Activated CD4-positive, alpha-beta T cell treated with anti-CD3 and anti-CD28 coated beads, Interleukin-2, amount 50 U/mL, for 24 hours (primary cell): ENCODE measurements at regions not wholly inside any gene's neighbourhood (a gene's known extent, or its start where the extent isn't known, plus 50 kb on each side); places are given as distances from the start of the nearest gene placed in this dataset.

Source experiments
- DNase-seq, 2 donors: peaks; one replicate each; pipeline ENCODE4 v3.0.0-alpha.2; 2020; ENCODE audit warnings: low read depth in 1 of 2, low spot score in 1 of 2

DNA sequence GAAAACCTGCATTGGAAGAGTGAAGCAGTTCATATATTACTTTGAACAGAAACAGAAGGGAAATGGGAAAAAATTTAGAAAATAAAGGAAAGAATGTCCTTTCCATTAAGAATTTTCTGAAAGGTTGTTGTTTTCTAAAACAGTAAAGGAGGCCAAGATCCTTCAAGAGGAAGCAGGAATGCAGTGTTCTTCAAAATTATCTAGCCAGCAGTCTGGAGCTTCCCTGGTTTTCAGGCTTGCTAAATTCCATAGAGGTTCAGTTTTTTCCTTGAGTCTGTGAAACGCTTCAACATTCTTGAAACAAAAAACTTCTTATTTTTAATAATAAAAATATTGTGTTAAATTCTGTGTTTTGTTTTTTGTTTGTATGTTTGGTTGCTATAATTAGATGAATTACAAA lies 189.0 kb upstream of the ANO3 start:
- DNase-seq, result no peak

DNA sequence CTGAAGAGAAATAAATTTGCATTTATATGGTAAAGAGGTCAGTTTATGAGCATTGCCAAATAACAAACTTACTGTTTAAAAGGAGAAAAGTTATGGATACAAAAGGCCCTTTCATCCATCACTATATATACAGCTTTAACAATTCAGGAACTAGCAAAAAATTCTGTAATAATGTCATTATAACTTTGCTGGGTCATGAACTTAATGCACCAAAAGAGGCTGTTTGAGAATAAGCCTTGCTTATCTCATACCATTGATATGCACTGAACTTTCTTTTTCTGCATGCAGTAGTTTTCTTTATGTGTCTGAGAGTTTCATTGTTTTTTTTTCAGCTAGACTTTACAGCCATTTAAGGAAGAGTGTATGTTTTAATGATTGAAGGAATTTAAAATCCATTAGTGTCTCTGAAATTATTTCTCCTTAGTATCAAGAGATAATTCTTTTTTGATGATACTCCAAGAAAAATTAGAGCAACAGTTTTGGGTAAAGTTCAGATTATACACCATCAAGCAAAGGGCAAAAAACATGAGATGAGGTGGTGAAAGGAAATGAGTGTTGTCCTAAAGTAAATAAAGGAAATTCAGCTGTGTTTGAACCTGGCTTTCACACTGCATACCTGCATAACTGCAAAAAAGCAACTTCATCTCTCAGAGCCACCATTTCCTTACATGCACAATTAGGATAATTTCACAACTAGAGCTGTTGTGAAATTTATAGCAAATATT lies 188.2 kb upstream of the ANO3 start:
- no peak for DNase-seq

DNA sequence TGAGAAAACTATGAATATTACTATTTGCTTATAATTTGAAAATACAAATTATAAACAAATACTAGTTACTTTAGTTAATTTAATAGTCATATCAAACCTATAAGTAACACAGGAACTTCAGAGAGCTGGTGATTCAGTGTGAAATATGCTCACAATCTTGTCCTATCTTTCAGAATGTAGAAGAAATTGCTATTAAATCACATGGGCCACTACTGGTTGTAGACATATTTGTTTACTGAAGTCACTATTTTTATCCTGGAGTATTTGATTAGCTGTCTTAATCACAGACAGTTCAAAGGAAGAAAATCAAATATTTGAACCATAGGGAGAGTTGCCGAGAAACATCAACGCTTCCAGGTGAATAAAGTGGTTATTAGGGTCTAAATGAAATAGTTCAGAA lies 187.6 kb upstream of the ANO3 start:
- DNase-seq, result no peak

GRCh38 chr11:26144911-26145310 lies 187.0 kb upstream of the ANO3 start:
- DNase-seq, result no peak

GRCh38 chr11:26149585-26149984 lies 182.3 kb upstream of the ANO3 start:
- no peak for DNase-seq

DNA sequence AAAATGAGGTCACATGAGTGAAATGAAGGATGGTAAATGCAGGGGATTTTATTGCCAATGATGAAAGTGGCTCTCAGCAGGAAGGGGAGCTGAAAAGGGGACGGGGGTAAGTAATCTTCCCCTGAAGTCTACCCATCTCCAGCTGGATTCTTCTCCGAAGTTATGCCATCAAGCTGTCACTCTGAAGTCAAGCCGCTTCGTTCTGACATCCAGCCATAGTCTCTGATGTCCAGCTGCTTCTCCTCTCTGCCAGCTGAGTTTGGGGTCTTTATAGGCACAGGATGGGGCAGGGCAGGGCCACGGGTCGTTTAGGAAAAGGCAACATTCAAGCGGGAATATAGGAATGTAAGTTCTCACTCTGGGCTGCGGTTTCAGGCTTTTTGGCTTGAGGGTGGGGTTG lies 181.9 kb upstream of the ANO3 start:
- DNase-seq, result no peak

DNA sequence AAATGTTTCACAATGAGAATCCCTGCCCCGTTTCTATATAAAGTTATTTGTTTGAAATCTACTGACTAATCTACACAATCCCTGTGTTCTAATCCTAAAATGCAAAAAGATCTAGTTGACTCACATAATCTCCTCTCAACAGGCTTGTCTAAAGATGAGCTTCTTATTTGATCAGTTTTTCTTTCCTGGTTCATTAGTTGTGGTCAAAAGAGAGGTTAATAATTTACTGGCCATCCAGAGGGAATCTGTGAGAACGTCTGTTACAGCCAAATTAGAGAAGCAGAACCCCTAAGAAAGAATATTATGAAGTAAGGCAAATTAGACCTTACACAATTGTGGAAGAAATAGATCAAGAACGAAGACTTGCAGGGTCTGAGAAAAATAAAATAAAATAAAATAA lies 173.7 kb upstream of the ANO3 start:
- no peak for DNase-seq

GRCh38 chr11:26162291-26162690 lies 169.6 kb upstream of the ANO3 start:
- DNase-seq, result no peak

- DNase-seq, result no peak
Measured at GRCh38 chr11:26186389-26186788, 145.5 kb upstream of the ANO3 start.

GRCh38 chr11:26187639-26188038 lies 144.3 kb upstream of the ANO3 start:
- no peak for DNase-seq

- DNase-seq, result no peak
Measured at GRCh38 chr11:26188554-26188953, 143.4 kb upstream of the ANO3 start.

- no peak for DNase-seq
Measured at GRCh38 chr11:26191193-26191592, 140.7 kb upstream of the ANO3 start.

DNA sequence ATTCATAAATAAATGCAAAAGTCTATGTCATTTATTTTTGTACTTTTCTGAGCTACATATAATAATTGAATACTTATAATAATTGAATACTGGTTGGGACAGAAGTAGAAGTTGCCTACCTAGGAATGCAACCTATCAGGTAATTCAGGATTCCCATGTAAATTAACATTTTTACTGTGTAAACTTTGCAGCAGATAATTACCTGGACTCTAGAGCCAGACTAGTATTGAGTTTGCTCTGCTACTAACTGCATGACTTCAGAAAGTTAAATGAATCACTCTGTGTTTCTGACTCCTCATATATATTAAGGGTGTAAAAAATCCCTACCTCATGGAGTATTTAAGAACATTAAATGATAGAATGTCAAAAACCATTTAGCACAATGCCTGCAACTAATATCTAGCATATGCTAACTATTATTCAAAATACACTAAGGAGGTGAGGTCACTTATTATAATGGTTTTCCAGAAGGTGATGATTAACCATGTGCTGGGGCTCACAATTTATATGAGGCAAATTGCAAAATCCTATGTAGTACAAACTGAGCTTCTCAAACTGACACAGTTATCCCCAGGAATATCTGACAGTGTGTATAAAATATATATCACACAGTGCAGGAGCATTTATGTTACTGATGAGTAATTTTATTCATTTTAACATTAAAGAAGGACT lies 138.1 kb upstream of the ANO3 start:
- no peak for DNase-seq

DNA sequence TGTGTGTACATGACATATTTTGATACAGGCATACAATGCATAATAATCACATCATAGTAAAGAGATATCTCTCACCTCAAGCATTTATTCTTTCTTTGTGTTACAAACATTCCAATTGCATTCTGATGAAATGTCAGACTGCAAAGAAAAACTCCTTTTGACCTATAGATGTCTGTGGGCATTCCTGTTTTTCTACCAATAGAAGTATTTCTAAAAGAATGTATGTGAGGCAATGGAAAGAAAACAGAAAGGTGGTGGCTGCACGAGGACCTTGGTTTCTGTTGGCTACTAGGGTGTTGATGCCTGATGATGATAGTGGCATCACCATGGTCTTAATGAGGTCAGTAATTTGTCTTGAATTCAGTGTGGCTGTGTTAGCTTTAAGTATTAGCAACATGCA lies 137.0 kb upstream of the ANO3 start:
- DNase-seq, result no peak

GRCh38 chr11:26198532-26199096 lies 133.3 kb upstream of the ANO3 start:
- DNase-seq, result no peak

DNA sequence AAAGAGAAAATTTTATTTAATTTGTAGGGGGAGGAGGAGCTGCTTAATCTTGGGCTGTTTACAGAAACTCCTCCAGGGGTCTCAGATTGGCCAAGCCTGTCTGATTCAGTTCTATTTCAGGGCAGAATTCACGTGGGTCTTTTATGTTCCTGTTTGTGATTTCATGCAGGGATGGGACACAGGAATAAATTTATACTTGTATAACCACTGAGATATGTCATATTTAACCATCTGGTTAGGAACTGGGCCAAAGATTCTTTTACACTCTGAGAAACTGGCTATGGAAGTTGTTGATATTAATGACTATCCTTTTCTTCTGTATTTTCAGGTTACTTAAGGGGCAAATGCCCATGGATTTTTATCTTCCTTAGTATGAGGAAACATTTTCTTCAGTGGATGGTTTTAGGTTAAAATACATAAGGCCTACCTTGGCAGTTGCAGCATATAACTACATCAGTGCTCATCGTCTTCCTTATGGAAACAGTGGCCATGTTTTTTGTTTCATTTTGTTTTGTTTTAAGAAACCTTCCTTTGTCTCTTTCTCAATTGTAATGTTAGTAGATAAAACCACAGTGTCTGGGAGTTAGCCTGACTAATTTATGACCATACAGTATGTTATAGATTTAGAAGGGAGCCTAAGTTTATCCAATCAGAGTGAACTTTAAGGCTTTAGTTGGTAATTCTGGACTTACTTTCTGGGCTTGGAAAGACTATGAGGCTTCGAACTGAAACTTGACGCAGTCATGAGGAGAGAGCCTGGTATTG lies 132.4 kb upstream of the ANO3 start:
- no peak for DNase-seq

DNA sequence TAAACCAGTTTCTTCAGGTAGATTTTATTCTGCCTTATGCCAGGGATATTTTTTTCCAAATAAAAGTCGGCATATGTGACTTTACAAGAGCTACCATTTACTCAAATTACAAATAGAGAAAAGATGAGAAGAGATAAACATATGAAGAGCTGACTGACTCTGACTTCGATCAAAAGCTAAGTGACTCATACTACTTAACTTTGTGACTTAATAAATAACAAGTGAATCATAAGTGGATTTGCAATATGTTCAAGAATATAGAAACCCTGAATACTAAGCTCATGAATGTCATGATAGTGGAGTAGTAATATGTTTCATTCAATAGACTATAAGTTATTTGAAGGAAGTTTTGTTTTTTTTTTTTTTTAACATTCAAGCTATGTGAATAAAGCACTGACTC lies 130.5 kb upstream of the ANO3 start:
- no peak for DNase-seq

DNA sequence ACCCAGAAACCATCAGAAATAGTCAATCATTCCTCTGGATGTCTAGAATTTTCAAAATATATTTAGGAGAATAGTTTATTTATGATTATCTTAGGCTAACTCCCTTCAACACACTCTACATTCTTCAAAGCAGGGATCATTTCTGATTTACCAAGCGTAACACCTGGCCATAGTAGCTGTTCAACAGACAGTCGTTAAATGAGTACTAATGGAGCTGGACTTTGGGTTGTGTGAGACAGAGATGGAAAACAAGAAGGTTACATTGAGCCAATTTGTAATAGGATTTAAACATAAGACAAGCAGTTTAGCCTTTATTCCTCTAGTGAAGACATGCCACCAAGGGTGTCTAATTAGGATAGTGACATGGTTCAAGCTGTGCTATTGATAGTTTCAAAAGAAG lies 129.2 kb upstream of the ANO3 start:
- no peak for DNase-seq

- no peak for DNase-seq
Measured at GRCh38 chr11:26204101-26204500, 127.8 kb upstream of the ANO3 start.

GRCh38 chr11:26204839-26205238 lies 127.1 kb upstream of the ANO3 start:
- no peak for DNase-seq

- DNase-seq, result no peak
Measured at GRCh38 chr11:26219183-26220117, 112.5 kb upstream of the ANO3 start.
